Astrocyte of the cerebellum (primary cell): ENCODE measurements at regions not wholly inside any gene's neighbourhood (a gene's known extent, or its start where the extent isn't known, plus 50 kb on each side); places are given as distances from the start of the nearest gene placed in this dataset.

Experiments used
- DNase-seq: peaks from one replicate; pipeline ENCODE4 v3.0.0-alpha.2; 2011; ENCODE audit warnings: low read depth
- H3K4me3 ChIP-seq: 2 replicates; pipeline ENCODE4 v1.5.1; 2011; ENCODE audit warnings: mild to moderate bottlenecking, low read depth, low read length, moderate library complexity
- CTCF ChIP-seq: IDR thresholded peaks from 2 replicates; pipeline ENCODE4 v1.5.1; 2012; ENCODE audit warnings: low read length, low read depth, moderate library complexity, mild to moderate bottlenecking; ENCODE audit errors: missing control alignments
- in situ Hi-C: cut with HindIII; loops from 2 replicates; pipeline ENCODE4 v1.10.0; 2017; ENCODE audit warnings: low sequenced_read_pairs

- no peak overlapping the region for H3K4me3 ChIP-seq
- no peak for DNase-seq
- in situ Hi-C loops = loop anchor here (5.0 kb wide), 1 partner anchor 49 kb away; no protein-coding TSS in a partner anchor
- TF ChIP-seq CTCF = no peak
These were observed 287.3 kb upstream of the POU1F1 start for GRCh38 chr3:87563712-87564111.

GRCh38 chr3:87558492-87558891, 282.1 kb upstream of the POU1F1 start:
- in situ Hi-C loops = no loop called here
- H3K4me3 ChIP-seq = no peak overlapping the region
- TF ChIP-seq CTCF = no peak
- no peak for DNase-seq

GRCh38 chr3:87555290-87555689, 278.9 kb upstream of the POU1F1 start:
- no peak for TF ChIP-seq CTCF
- DNase-seq = no peak
- no peak overlapping the region for H3K4me3 ChIP-seq
- in situ Hi-C loops = no loop called here

GRCh38 chr3:87553058-87553457, 276.7 kb upstream of the POU1F1 start:
- H3K4me3 ChIP-seq = no peak overlapping the region
- DNase-seq = no peak
- in situ Hi-C loops = no loop called here
- no peak for TF ChIP-seq CTCF

- no peak for DNase-seq
- TF ChIP-seq CTCF = no peak
- no peak overlapping the region for H3K4me3 ChIP-seq
- in situ Hi-C loops = no loop called here
These were observed 274.5 kb upstream of the POU1F1 start for GRCh38 chr3:87550892-87551291.

- DNase-seq = no peak
- in situ Hi-C loops = no loop called here
- TF ChIP-seq CTCF = no peak
- H3K4me3 ChIP-seq = no peak overlapping the region
These were observed 272.8 kb upstream of the POU1F1 start for GRCh38 chr3:87549208-87549607.

- no peak for TF ChIP-seq CTCF
- no peak for DNase-seq
- in situ Hi-C loops = no loop called here
- H3K4me3 ChIP-seq = no peak overlapping the region
These were observed 271.9 kb upstream of the POU1F1 start for GRCh38 chr3:87548271-87548670.
